Esophagus muscularis mucosa (tissue), 4 donors: ENCODE measurements at regions not wholly inside any gene's neighbourhood (a gene's known extent, or its start where the extent isn't known, plus 50 kb on each side); places are given as distances from the start of the nearest gene placed in this dataset.

ENCODE experiments used
- DNase-seq: peaks from one replicate; pipeline ENCODE4 v3.0.0-alpha.2; 2017; ENCODE audit errors: extremely low spot score
- H3K27ac ChIP-seq, 4 donors: fragments of 200-600 bp; sonication (generic); replicated peaks in 1 of 4; 1 replicate in 3 of 4; 2 replicates in 1 of 4; pipeline ENCODE4 v1.5.1; 2016 to 2019; ENCODE audit warnings: mild to moderate bottlenecking in 1 of 4
- H3K27me3 ChIP-seq, 4 donors: fragments of 200-600 bp; sonication (generic); one replicate each; pipeline versions ENCODE4 v1.5.1 to v1.6.0; 2016 to 2019
- H3K36me3 ChIP-seq, 4 donors: fragments of 200-600 bp; sonication (generic); one replicate each; pipeline ENCODE4 v1.5.1; 2016 to 2019
- H3K4me1 ChIP-seq, 4 donors: fragments of 200-600 bp; sonication (generic); one replicate each; pipeline ENCODE4 v1.5.1; 2016 to 2019
- H3K4me3 ChIP-seq, 4 donors: fragments of 200-600 bp; sonication (generic); 1 replicate in 2 of 4; 2 replicates in 2 of 4; pipeline ENCODE4 v1.5.1; 2016 to 2019; ENCODE audit warnings: mild to moderate bottlenecking in 4 of 4, moderate library complexity in 1 of 4
- H3K9me3 ChIP-seq, 4 donors: fragments of 200-600 bp; sonication (generic); 1 replicate in 3 of 4; 2 replicates in 1 of 4; pipeline ENCODE4 v1.5.1; 2016 to 2019
- CTCF ChIP-seq, 3 experiments: fragments of 200-600 bp in 2 of 3; fragments of 450-650 bp in 1 of 3; sonication (generic) in 2 of 3; IDR thresholded peaks; one replicate each; pipeline ENCODE4 v1.5.1; 2017 to 2019; ENCODE audit warnings: antibody characterized with exemption in 3 of 3, mild to moderate bottlenecking in 2 of 3, moderate library complexity in 1 of 3
- EP300 ChIP-seq: sonication (generic); formaldehyde crosslinking; IDR thresholded peaks from one replicate; pipeline ENCODE4 v1.6.1; 2017; ENCODE audit warnings: antibody characterized with exemption
- POLR2A ChIP-seq: fragments of 450-650 bp; IDR thresholded peaks from one replicate; pipeline ENCODE4 v1.6.1; 2017; ENCODE audit warnings: antibody characterized with exemption, moderate library complexity, mild to moderate bottlenecking, low read depth
- POLR2AphosphoS5 ChIP-seq, 2 donors: sonication (generic); formaldehyde crosslinking; IDR thresholded peaks; one replicate each; pipeline ENCODE4 v1.6.1; 2017; ENCODE audit warnings: antibody characterized with exemption in 2 of 2
- WGBS: methylation state at CpG from one replicate; pipeline ENCODE4 v1.1.5; 2018; 5-methylcytosine and 5-hydroxymethylcytosine counted together
- intact Hi-C: fragments of 100-400 bp; cut with DNase I; formaldehyde crosslinking; loops from one replicate; pipeline ENCODE4 v1.15.1; 2023

GRCh38 chr13:22549126-22549525 lies 631.7 kb upstream of the SGCG start:
- 77% methylated on average over 2 of the region's 2 CpGs for WGBS
- Histone ChIP-seq H3K27ac (no peak overlapping the region), H3K4me3 (no peak overlapping the region), H3K4me1 (no peaks in the 10 kb centered on the region), H3K27me3 (peaks cover 0 to 4% (median 0%) of the 10 kb centered on the region in 4 donors), H3K9me3 (no peaks in the 10 kb centered on the region), H3K36me3 (no peaks in the 10 kb centered on the region)
- TF ChIP-seq POLR2A (no peak), POLR2AphosphoS5 (IDR thresholded peaks at IDR 0.05) (no peak), EP300 (no peak), CTCF (IDR thresholded peaks at IDR 0.05) (no peak)
- DNase-seq: no peak
- intact Hi-C loops: no loop called here

- Histone ChIP-seq H3K9me3 (peaks cover 0 to 13% (median 9%) of the 10 kb centered on the region in 4 donors), H3K4me3 (no peak overlapping the region), H3K36me3 (no peaks in the 10 kb centered on the region), H3K4me1 (no peaks in the 10 kb centered on the region), H3K27me3 (no peaks in the 10 kb centered on the region), H3K27ac (no peak overlapping the region)
- TF ChIP-seq POLR2AphosphoS5 (IDR thresholded peaks at IDR 0.05) (no peak), CTCF (IDR thresholded peaks at IDR 0.05) (no peak), POLR2A (no peak), EP300 (no peak)
- intact Hi-C loops: no loop called here
- DNase-seq: no peak
Observed at GRCh38 chr13:22561581-22561980, 619.2 kb upstream of the SGCG start.

DNA sequence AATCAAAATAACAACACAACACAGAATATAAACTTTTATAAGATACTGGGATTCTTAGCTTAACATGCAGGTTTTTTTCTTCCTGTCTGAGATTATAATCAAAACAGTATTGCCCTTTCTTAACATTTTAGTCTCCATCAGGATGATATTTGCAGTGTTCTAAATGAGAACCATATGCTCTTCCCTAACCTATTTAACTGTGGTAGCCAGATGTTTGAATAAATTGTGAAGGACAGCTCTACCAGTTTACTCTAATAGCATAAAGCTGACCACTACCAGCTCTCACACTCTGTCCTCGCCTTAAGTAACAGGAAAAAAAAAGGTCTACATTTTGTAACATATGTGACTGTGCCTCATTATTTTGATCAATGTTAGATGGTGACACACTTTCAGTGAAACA lies 618.7 kb upstream of the SGCG start:
- intact Hi-C loops: no loop called here
- TF ChIP-seq CTCF (IDR thresholded peaks at IDR 0.05) (no peak), POLR2AphosphoS5 (IDR thresholded peaks at IDR 0.05) (no peak), POLR2A (no peak), EP300 (no peak)
- WGBS: 77% methylated on average over 1 of the region's 1 CpG
- no peaks in the 10 kb centered on the region for H3K27me3 ChIP-seq
- H3K27ac ChIP-seq: no peak overlapping the region
- no peak for DNase-seq
- H3K9me3 ChIP-seq: peaks cover 0 to 13% (median 9%) of the 10 kb centered on the region in 4 donors
- no peaks in the 10 kb centered on the region for H3K36me3 ChIP-seq
- H3K4me1 ChIP-seq: no peaks in the 10 kb centered on the region
- no peak overlapping the region for H3K4me3 ChIP-seq

DNA sequence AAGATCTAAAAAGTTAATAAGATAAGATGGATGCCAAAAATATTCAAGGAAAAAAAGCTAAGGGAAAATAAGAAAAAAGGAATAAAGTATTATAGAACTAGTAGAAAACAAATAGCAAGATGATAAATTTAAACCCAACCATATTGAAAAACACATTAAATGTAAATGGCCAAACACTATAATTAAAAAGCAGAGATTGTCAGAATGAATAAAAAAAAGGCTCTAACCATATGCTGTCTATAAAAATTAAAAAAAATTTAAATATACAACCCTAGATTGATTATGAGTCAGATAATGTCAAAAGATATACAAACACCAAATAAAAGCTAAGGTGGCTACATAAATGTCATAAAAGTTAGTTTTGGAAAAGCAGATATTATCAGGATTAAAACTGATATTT lies 617.5 kb upstream of the SGCG start:
- Histone ChIP-seq H3K9me3 (peaks cover 0 to 13% (median 9%) of the 10 kb centered on the region in 4 donors), H3K36me3 (no peaks in the 10 kb centered on the region), H3K4me1 (no peaks in the 10 kb centered on the region), H3K27me3 (no peaks in the 10 kb centered on the region), H3K4me3 (no peak overlapping the region), H3K27ac (no peak overlapping the region)
- no peak for TF ChIP-seq CTCF (IDR thresholded peaks at IDR 0.05)
- no peak for TF ChIP-seq POLR2AphosphoS5 (IDR thresholded peaks at IDR 0.05)
- no peak for TF ChIP-seq POLR2A
- no peak for TF ChIP-seq EP300
- DNase-seq: no peak
- intact Hi-C loops: no loop called here

DNA sequence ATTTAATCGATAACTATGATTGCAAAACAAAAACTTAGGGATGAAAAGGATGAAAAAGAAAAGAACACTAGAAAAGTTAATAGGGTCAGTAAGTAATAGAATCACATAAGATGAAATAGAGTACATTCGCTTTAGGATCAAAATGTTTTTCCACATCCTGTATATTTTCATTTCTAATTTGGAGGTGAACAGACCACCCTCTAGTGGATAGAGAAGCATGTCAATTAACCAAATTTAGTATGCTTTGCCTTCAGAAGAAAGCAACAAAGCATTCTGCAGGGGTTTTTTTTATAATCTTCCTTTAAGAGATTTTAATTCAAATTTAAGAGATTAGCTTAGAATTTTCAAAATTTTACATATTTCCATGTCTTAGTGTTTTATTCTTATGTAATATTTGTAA lies 611.0 kb upstream of the SGCG start:
- no peaks in the 10 kb centered on the region for H3K27me3 ChIP-seq
- TF ChIP-seq POLR2AphosphoS5 (IDR thresholded peaks at IDR 0.05) (no peak), POLR2A (no peak), CTCF (IDR thresholded peaks at IDR 0.05) (no peak), EP300 (no peak)
- no peaks in the 10 kb centered on the region for H3K9me3 ChIP-seq
- H3K4me3 ChIP-seq: no peak overlapping the region
- no peak overlapping the region for H3K27ac ChIP-seq
- no peaks in the 10 kb centered on the region for H3K4me1 ChIP-seq
- no peak for DNase-seq
- 96% methylated on average over 2 of the region's 2 CpGs for WGBS
- H3K36me3 ChIP-seq: no peaks in the 10 kb centered on the region
- intact Hi-C loops: no loop called here
